Heart right ventricle (tissue), 16 donors: ENCODE measurements at regions not wholly inside any gene's neighbourhood (a gene's known extent, or its start where the extent isn't known, plus 50 kb on each side); places are given as distances from the start of the nearest gene placed in this dataset.

ENCODE experiments used
- ATAC-seq, 8 donors: fragments of 200-7000 bp; cut with Tn5 transposase; one replicate each; pipeline ENCODE4 v1.9.1; 2020; ENCODE audit warnings: mild to moderate bottlenecking in 8 of 8, moderate library complexity in 8 of 8, moderate number of reproducible peaks in 1 of 8
- DNase-seq, 2 donors: peaks; one replicate each; pipeline ENCODE4 v3.0.0-alpha.2; 2020
- H3K27ac ChIP-seq, 10 donors: fragments of 200-600 bp; sonication (generic) in 2 of 10; one replicate each; pipeline versions ENCODE4 v1.5.0 to v1.8.0; 2020 to 2022; ENCODE audit warnings: mild to moderate bottlenecking in 3 of 10
- H3K27me3 ChIP-seq, 7 donors: fragments of 200-600 bp; one replicate each; pipeline ENCODE4 v1.8.0; 2021 to 2022; ENCODE audit warnings: mild to moderate bottlenecking in 2 of 7
- H3K36me3 ChIP-seq, 9 donors: fragments of 200-600 bp; sonication (generic) in 1 of 9; one replicate each; pipeline versions ENCODE4 v1.5.0 to v1.8.0; 2020 to 2022; ENCODE audit warnings: mild to moderate bottlenecking in 2 of 9
- H3K4me1 ChIP-seq, 9 donors: fragments of 200-600 bp; sonication (generic) in 1 of 9; one replicate each; pipeline versions ENCODE4 v1.5.0 to v1.8.0; 2020 to 2022; ENCODE audit warnings: mild to moderate bottlenecking in 4 of 9
- H3K4me3 ChIP-seq, 10 donors: fragments of 200-600 bp; sonication (generic) in 2 of 10; one replicate each; pipeline versions ENCODE4 v1.5.0 to v1.8.0; 2020 to 2022; ENCODE audit warnings: mild to moderate bottlenecking in 7 of 10, moderate library complexity in 2 of 10
- H3K9me3 ChIP-seq, 11 donors: fragments of 200-600 bp in 10 of 11; sonication (generic) in 2 of 11; one replicate each; pipeline versions ENCODE4 v1.5.0 to v1.8.0; 2013 to 2022; ENCODE audit warnings: mild to moderate bottlenecking in 2 of 11, control low read depth in 1 of 11, moderate library complexity in 1 of 11
- WGBS, 2 donors: extraction: QIAGEN DNeasy Blood & Tissue Kit; methylation state at CpG; one replicate each; pipeline ENCODE4 v1.1.7; 2013; ENCODE audit warnings: inconsistent platforms in 1 of 2; 5-methylcytosine and 5-hydroxymethylcytosine counted together
- intact Hi-C, 10 donors: fragments of 100-400 bp; cut with DNase I; formaldehyde crosslinking; loops; one replicate each; pipeline versions ENCODE4 v1.11.1 to v1.14.2; 2022
- TF ChIP-seq, protein P1 (sequence below), 9 donors: fragments of 200-600 bp; sonication (generic) in 2 of 9; IDR thresholded peaks; one replicate each; pipeline versions ENCODE4 v1.5.0 to v1.8.0; 2021 to 2022; ENCODE audit warnings: antibody characterized with exemption in 9 of 9, mild to moderate bottlenecking in 5 of 9, moderate library complexity in 1 of 9
- donor health status: Arrhythmogenic right ventricular cardiomyopathy.
- donor health status: ischemic (EF 13 %, LVEDD 7.1; RV severe dilation, severe dysfunction).
- donor health status: healthy with polysubstance abuse.
- donor health status: DM: no; HTN: yes; CAD: no.
- donor health status: DM: no; HTN: no; CAD: no.
- donor health status: ischemic (EF 25% LVEDD 6.9; RV normal size, moderate dysfunction).
- donor health status: ischemic (EF 25% LVEDD 5.7; RV mildly dilated, moderate dysfunction).
- donor health status: healthy.
- donor health status: DM: yes; HTN: yes; CAD: no.
- donor health status: Ischemic cardiomyopathy.
- donor health status: ischemic (EF 35%, LVEDD 5.7; RV mildly dilated, moderate dysfunction).
- donor health status: nonischemic (EF 11% LVEDD 7.7; RV severe dilation, severe dysfunction).
- donor health status: DM: yes; HTN: yes; CAD: no.
- donor health status: PGD.
- donor health status: ischemic (EF 29% LVEDD 5.4; RV normal size, mild dysfunction).
- donor health status: nonischemic (EF 23%, LVEDD 6.1; RV moderate dilation, normal function).

DNA sequence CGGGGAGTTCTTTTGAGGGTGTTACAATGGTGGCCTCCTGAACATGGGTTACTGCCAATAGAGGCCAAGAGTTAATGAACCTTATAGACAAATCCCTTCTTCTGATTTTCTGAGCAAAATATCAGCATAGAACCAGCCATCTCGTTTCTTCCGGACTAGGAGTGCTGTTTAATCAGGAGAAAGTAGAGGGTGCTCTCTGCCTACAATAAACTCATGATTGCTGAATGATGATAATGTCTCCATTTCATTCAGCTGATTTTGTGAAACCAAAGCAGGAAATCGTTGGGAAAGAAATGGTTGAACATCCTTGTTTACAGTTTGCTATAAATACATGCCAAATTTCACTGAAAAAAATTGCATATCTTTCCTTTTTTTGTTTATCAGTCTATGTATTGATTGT lies 142.8 kb upstream of the PLSCR5 start:
- Histone ChIP-seq H3K27ac (no peak overlapping the region), H3K9me3 (peaks cover 0 to 6% (median 0%) of the 10 kb centered on the region in 11 donors), H3K4me3 (no peak overlapping the region), H3K36me3 (no peaks in the 10 kb centered on the region), H3K4me1 (no peaks in the 10 kb centered on the region), H3K27me3 (no peaks in the 10 kb centered on the region)
- TF ChIP-seq, protein P1, sequence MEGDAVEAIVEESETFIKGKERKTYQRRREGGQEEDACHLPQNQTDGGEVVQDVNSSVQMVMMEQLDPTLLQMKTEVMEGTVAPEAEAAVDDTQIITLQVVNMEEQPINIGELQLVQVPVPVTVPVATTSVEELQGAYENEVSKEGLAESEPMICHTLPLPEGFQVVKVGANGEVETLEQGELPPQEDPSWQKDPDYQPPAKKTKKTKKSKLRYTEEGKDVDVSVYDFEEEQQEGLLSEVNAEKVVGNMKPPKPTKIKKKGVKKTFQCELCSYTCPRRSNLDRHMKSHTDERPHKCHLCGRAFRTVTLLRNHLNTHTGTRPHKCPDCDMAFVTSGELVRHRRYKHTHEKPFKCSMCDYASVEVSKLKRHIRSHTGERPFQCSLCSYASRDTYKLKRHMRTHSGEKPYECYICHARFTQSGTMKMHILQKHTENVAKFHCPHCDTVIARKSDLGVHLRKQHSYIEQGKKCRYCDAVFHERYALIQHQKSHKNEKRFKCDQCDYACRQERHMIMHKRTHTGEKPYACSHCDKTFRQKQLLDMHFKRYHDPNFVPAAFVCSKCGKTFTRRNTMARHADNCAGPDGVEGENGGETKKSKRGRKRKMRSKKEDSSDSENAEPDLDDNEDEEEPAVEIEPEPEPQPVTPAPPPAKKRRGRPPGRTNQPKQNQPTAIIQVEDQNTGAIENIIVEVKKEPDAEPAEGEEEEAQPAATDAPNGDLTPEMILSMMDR (IDR thresholded peaks at IDR 0.05): peak in 6 of 9 donors; percentile 28 to 50 (median 40)
- intact Hi-C loops: no loop called here
- DNase-seq (no peak), ATAC-seq (peak in 1 of 8 donors; percentile 58)
- WGBS, 2 donors: 34 to 41% methylated on average over 4 of the region's 4 CpGs

DNA sequence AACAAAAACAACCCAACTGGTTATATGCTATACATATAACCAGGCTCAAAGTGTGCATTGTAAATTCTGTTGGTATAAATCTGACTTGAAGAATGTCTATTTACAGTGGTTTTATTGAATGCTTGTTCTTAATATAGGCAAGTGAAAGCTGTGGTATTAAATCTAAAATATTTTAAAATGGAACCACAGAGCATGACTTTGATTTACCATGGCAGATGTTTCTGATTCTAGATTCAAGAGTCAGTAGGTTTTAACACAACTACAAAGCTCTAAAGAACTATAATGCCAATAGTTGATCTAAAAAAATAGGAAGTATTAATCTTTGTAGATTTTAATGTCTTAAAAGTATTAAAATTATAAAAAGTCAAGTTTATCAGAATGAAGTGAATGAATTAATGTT lies 141.9 kb upstream of the PLSCR5 start:
- ATAC-seq (no peak), DNase-seq (no peak)
- Histone ChIP-seq H3K36me3 (no peaks in the 10 kb centered on the region), H3K27me3 (no peaks in the 10 kb centered on the region), H3K4me1 (no peaks in the 10 kb centered on the region), H3K9me3 (peaks cover 0 to 6% (median 0%) of the 10 kb centered on the region in 11 donors), H3K27ac (no peak overlapping the region), H3K4me3 (no peak overlapping the region)
- TF ChIP-seq, protein P1 (IDR thresholded peaks at IDR 0.05): no peak
- intact Hi-C loops: no loop called here

DNA sequence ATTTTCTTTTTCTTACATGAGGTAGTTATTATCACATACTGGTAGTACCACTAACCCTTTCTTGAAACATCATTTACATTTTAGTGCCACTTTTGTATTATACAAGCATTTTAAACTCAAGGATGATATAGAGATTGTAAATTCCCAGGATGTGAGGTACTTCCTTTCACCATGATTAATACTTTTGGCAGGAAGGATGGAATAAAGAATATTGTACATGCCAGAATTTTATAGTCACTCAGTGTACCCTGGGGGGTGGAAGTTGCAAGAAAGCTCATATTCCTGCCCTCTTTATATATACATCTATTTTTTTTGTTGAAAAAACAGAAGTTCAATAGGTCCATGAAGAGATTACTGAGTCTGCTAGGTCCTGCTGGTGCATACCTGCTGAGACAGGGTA lies 141.0 kb upstream of the PLSCR5 start:
- TF ChIP-seq, protein P1 (IDR thresholded peaks at IDR 0.05): no peak
- Histone ChIP-seq H3K27me3 (no peaks in the 10 kb centered on the region), H3K27ac (no peak overlapping the region), H3K36me3 (no peaks in the 10 kb centered on the region), H3K4me1 (no peaks in the 10 kb centered on the region), H3K9me3 (peaks cover 0 to 4% (median 0%) of the 10 kb centered on the region in 11 donors), H3K4me3 (no peak overlapping the region)
- DNase-seq (no peak), ATAC-seq (no peak)
- intact Hi-C loops: no loop called here

DNA sequence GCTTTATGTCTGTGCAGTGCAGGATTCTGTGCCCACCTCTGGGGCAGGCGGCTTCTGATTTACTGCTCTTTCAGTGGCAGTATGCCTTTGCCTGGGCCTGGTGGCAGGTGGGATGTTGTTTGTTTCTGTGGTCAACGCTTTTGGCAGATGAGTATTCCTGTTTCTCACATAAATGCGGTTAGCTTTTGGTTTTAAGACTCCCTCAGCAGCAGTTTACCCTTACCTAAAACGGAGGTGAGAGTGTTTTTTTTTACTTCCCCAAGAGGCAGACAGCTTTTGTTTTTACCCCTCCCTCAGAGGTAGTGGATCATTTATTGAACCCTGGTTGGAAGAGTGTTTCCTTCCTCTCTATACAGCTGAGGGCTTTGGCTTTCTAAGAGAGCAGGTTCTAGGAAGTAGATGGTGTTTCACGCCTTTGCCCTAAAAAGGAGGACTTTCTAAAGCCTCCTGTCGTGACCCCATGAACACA lies 134.1 kb upstream of the PLSCR5 start:
- ATAC-seq (no peak), DNase-seq (no peak)
- no peaks in the 10 kb centered on the region for H3K36me3 ChIP-seq
- H3K4me3 ChIP-seq: no peak overlapping the region
- no peak overlapping the region for H3K27ac ChIP-seq
- no peaks in the 10 kb centered on the region for H3K4me1 ChIP-seq
- no peaks in the 10 kb centered on the region for H3K27me3 ChIP-seq
- WGBS, 2 donors: 77 to 81% methylated on average over 6 of the region's 6 CpGs
- peaks cover 0 to 14% (median 0%) of the 10 kb centered on the region in 11 donors for H3K9me3 ChIP-seq
- TF ChIP-seq, protein P1 (IDR thresholded peaks at IDR 0.05): no peak
- intact Hi-C loops: no loop called here
